NCI-H510A treated with DMSO at 0.1 percent for 48 hours (cell line): ENCODE measurements at regions not wholly inside any gene's neighbourhood (a gene's known extent, or its start where the extent isn't known, plus 50 kb on each side); places are given as distances from the start of the nearest gene placed in this dataset.
"Not testable (repeated sequence)": the region's sequence is repeated elsewhere in the genome, so short reads cannot be mapped to it uniquely, and the experiment has no call there.

Experiments used
- DNase-seq: peaks from one replicate; lab custom pipeline; 2025; lab: John Stamatoyannopoulos, UW

- DNase-seq, result no peak
Measured at GRCh38 chr4:66556651-66557278, 886.5 kb upstream of the EPHA5 start.

- DNase-seq, result no peak
Measured at GRCh38 chr4:66555301-66555700, 885.0 kb upstream of the EPHA5 start.

- DNase-seq, result no peak
Measured at GRCh38 chr4:66554826-66555225, 884.5 kb upstream of the EPHA5 start.

GRCh38 chr4:66545301-66545700 is 875.0 kb upstream of the EPHA5 start:
- not testable (repeated sequence) for DNase-seq

GRCh38 chr4:66544281-66544680 is 874.0 kb upstream of the EPHA5 start:
- DNase-seq, result no peak

- DNase-seq, result no peak
Measured at GRCh38 chr4:66539745-66540144, 869.5 kb upstream of the EPHA5 start.

GRCh38 chr4:66524781-66525180 is 854.5 kb upstream of the EPHA5 start:
- no peak for DNase-seq

GRCh38 chr4:66522244-66522643 is 852.0 kb upstream of the EPHA5 start:
- no peak for DNase-seq

- DNase-seq, result no peak
Measured at GRCh38 chr4:66516940-66517339, 846.7 kb upstream of the EPHA5 start.

GRCh38 chr4:66506985-66507384 is 836.7 kb upstream of the EPHA5 start:
- no peak for DNase-seq

GRCh38 chr4:66501997-66502396 is 831.7 kb upstream of the EPHA5 start:
- DNase-seq, result no peak

- DNase-seq, result no peak
Measured at GRCh38 chr4:66490729-66491128, 820.4 kb upstream of the EPHA5 start.

GRCh38 chr4:66489783-66490452 is 819.6 kb upstream of the EPHA5 start:
- no peak for DNase-seq

- DNase-seq, result no peak
Measured at GRCh38 chr4:66489370-66489769, 819.1 kb upstream of the EPHA5 start.

- no peak for DNase-seq
Measured at GRCh38 chr4:66486068-66486467, 815.8 kb upstream of the EPHA5 start.

- DNase-seq, result no peak
Measured at GRCh38 chr4:66482186-66482585, 811.9 kb upstream of the EPHA5 start.

GRCh38 chr4:66475596-66475995 is 805.3 kb upstream of the EPHA5 start:
- DNase-seq, result no peak

GRCh38 chr4:66465111-66465510 is 794.8 kb upstream of the EPHA5 start:
- DNase-seq, result no peak

GRCh38 chr4:66462890-66463289 is 792.6 kb upstream of the EPHA5 start:
- DNase-seq, result not testable (repeated sequence)

GRCh38 chr4:66451741-66452140 is 781.5 kb upstream of the EPHA5 start:
- DNase-seq, result no peak

- no peak for DNase-seq
Measured at GRCh38 chr4:66443008-66443407, 772.7 kb upstream of the EPHA5 start.

GRCh38 chr4:66439508-66439907 is 769.2 kb upstream of the EPHA5 start:
- DNase-seq, result no peak

GRCh38 chr4:66433706-66434105 is 763.4 kb upstream of the EPHA5 start:
- DNase-seq, result no peak

GRCh38 chr4:66430856-66431255 is 760.6 kb upstream of the EPHA5 start:
- DNase-seq, result no peak
